ENCODE measurements at regions not wholly inside any gene's neighbourhood (a gene's known extent, or its start where the extent isn't known, plus 50 kb on each side); places are given as distances from the start of the nearest gene placed in this dataset.

- no peaks in the 10 kb centered on the region for H3K27me3 ChIP-seq
- H3K4me3 ChIP-seq, result no peak overlapping the region
- no peak overlapping the region for H3K27ac ChIP-seq
- intact Hi-C loops (cut with DNase I; ENCODE audit: low total_unique reads), result no loop called here
- no peaks in the 10 kb centered on the region for H3K36me3 ChIP-seq
- H3K4me1 ChIP-seq, result no peaks in the 10 kb centered on the region
- WGBS, 2 donors (ENCODE audit: low coverage in 1 of 2), result 60 to 88% methylated on average over 1 to 3 of the region's 3 CpGs
- DNase-seq, result no peak
- in situ Hi-C loops (cut with MboI; ENCODE audit: low pct_ligation_motif_present in 1 of 4, low pct_unique_long_range_greater_than_20kb in 1 of 4, low sequenced_read_pairs in 3 of 4), result no loop called here
- TF ChIP-seq POLR2AphosphoS5 (IDR thresholded peaks at IDR 0.05), result no peak
- no peak for TF ChIP-seq CTCF (IDR thresholded peaks at IDR 0.05)
- TF ChIP-seq EP300 (IDR thresholded peaks at IDR 0.05; ENCODE audit: low read depth), result no peak
- TF ChIP-seq POLR2A (IDR thresholded peaks at IDR 0.05), result no peak
- H3K9me3 ChIP-seq, result no peaks in the 10 kb centered on the region
Observed at GRCh38 chr6:78231002-78231401, 578.2 kb downstream of the MEI4 start.

GRCh38 chr6:78243519-78243918 lies 590.7 kb downstream of the MEI4 start:
- no peaks in the 10 kb centered on the region for H3K36me3 ChIP-seq
- TF ChIP-seq POLR2AphosphoS5 (IDR thresholded peaks at IDR 0.05) (no peak), POLR2A (IDR thresholded peaks at IDR 0.05) (no peak), EP300 (IDR thresholded peaks at IDR 0.05; ENCODE audit: low read depth) (no peak), CTCF (IDR thresholded peaks at IDR 0.05) (no peak)
- H3K4me3 ChIP-seq, result no peak overlapping the region
- DNase-seq, result no peak
- no peak overlapping the region for H3K27ac ChIP-seq
- 85 to 91% methylated on average over 2 of the region's 2 CpGs for WGBS, 2 donors (ENCODE audit: low coverage in 1 of 2)
- intact Hi-C loops (cut with DNase I; ENCODE audit: low total_unique reads) (no loop called here), in situ Hi-C loops (cut with MboI; ENCODE audit: low pct_ligation_motif_present in 1 of 4, low pct_unique_long_range_greater_than_20kb in 1 of 4, low sequenced_read_pairs in 3 of 4) (no loop called here)
- no peaks in the 10 kb centered on the region for H3K27me3 ChIP-seq
- no peaks in the 10 kb centered on the region for H3K9me3 ChIP-seq
- no peaks in the 10 kb centered on the region for H3K4me1 ChIP-seq

- 81 to 91% methylated on average over 4 of the region's 4 CpGs for WGBS, 2 donors (ENCODE audit: low coverage in 1 of 2)
- no peak for DNase-seq
Observed at GRCh38 chr6:78251931-78252330, 599.1 kb downstream of the MEI4 start.

GRCh38 chr6:78253618-78254017 lies 600.8 kb downstream of the MEI4 start:
- DNase-seq, result no peak
- TF ChIP-seq POLR2AphosphoS5 (IDR thresholded peaks at IDR 0.05) (no peak), CTCF (IDR thresholded peaks at IDR 0.05) (no peak)
- Histone ChIP-seq H3K27ac (no peak overlapping the region), H3K36me3 (no peaks in the 10 kb centered on the region), H3K4me1 (no peaks in the 10 kb centered on the region), H3K4me3 (no peak overlapping the region), H3K27me3 (no peaks in the 10 kb centered on the region), H3K9me3 (no peaks in the 10 kb centered on the region)
- in situ Hi-C loops (cut with MboI; ENCODE audit: low pct_ligation_motif_present in 1 of 4, low pct_unique_long_range_greater_than_20kb in 1 of 4, low sequenced_read_pairs in 3 of 4) (loop anchor here in 1 of 4 donors (5.0 kb wide), 1 partner anchor 79 kb away; no protein-coding TSS in a partner anchor), intact Hi-C loops (cut with DNase I; ENCODE audit: low total_unique reads) (no loop called here)
- 54 to 63% methylated on average over 2 of the region's 2 CpGs for WGBS, 2 donors (ENCODE audit: low coverage in 1 of 2)

More at GRCh38 chr6:78251931-78252330, 599.1 kb downstream of the MEI4 start:
- intact Hi-C loops (cut with DNase I; ENCODE audit: low total_unique reads), result no loop called here
- Histone ChIP-seq H3K9me3 (no peaks in the 10 kb centered on the region), H3K4me1 (no peaks in the 10 kb centered on the region), H3K36me3 (no peaks in the 10 kb centered on the region), H3K27ac (no peak overlapping the region), H3K4me3 (no peak overlapping the region), H3K27me3 (no peaks in the 10 kb centered on the region)
- in situ Hi-C loops (cut with MboI; ENCODE audit: low pct_ligation_motif_present in 1 of 4, low pct_unique_long_range_greater_than_20kb in 1 of 4, low sequenced_read_pairs in 3 of 4), result loop anchor here in 1 of 4 donors (5.0 kb wide), 1 partner anchor 80 kb away; no protein-coding TSS in a partner anchor
- TF ChIP-seq POLR2A (IDR thresholded peaks at IDR 0.05), result no peak
- no peak for TF ChIP-seq POLR2AphosphoS5 (IDR thresholded peaks at IDR 0.05)
- TF ChIP-seq CTCF (IDR thresholded peaks at IDR 0.05), result no peak
- no peak for TF ChIP-seq EP300 (IDR thresholded peaks at IDR 0.05; ENCODE audit: low read depth)

Data from transverse colon (tissue), 4 donors.